ENCODE measurements at regions not wholly inside any gene's neighbourhood (a gene's known extent, or its start where the extent isn't known, plus 50 kb on each side); places are given as distances from the start of the nearest gene placed in this dataset.

DNA sequence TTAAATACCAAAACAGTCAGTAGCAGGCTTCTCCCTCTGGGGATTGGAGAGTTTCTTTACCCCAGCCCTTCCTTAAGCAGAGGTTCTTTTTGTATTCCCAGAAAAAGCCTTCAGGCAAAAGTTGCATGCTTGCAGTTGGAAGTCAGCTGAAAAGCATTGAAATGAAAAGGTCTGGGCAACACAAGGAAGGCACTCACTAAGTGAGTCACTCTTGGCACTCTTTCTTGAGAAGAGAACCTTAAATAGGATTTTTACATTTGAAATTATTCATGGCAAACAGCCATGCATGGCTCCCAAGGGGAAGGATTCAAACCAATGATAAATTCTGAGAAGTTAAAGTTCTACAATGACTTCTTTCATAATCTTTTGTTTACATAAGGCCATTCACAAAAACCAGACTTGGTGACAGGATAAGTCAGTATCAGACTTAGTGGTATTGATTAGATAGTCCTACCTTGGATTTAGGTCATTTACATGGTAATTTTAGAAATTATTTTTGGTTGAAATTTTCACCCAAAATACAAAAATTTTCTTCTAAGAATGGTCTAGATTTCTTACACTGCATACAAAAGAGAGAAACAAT, 2068.9 kb downstream of the PCDH7 start:
- H3F3A ChIP-seq (ENCODE audit: insufficient read depth, low read length) = no peaks in the 10 kb centered on the region
- TF ChIP-seq, protein P1, sequence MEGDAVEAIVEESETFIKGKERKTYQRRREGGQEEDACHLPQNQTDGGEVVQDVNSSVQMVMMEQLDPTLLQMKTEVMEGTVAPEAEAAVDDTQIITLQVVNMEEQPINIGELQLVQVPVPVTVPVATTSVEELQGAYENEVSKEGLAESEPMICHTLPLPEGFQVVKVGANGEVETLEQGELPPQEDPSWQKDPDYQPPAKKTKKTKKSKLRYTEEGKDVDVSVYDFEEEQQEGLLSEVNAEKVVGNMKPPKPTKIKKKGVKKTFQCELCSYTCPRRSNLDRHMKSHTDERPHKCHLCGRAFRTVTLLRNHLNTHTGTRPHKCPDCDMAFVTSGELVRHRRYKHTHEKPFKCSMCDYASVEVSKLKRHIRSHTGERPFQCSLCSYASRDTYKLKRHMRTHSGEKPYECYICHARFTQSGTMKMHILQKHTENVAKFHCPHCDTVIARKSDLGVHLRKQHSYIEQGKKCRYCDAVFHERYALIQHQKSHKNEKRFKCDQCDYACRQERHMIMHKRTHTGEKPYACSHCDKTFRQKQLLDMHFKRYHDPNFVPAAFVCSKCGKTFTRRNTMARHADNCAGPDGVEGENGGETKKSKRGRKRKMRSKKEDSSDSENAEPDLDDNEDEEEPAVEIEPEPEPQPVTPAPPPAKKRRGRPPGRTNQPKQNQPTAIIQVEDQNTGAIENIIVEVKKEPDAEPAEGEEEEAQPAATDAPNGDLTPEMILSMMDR (IDR thresholded peaks at IDR 0.05; ENCODE audit: low read length) = no peak
- no peak for TF ChIP-seq EZH2 (IDR thresholded peaks at IDR 0.05; ENCODE audit: borderline replicate concordance, low read length)
- H3K36me3 ChIP-seq (ENCODE audit: insufficient read depth, low read length) = no peaks in the 10 kb centered on the region
- no peak overlapping the region for H3K4me3 ChIP-seq (ENCODE audit: low read depth, low read length, poor library complexity, severe bottlenecking)
- no peaks in the 10 kb centered on the region for H3K27me3 ChIP-seq (ENCODE audit: insufficient read depth, low read length)
- H3K79me2 ChIP-seq (ENCODE audit: insufficient read depth, low read length) = no peaks in the 10 kb centered on the region
- no peak overlapping the region for H2AFZ ChIP-seq (ENCODE audit: low read length)
- H3K9me2 ChIP-seq (ENCODE audit: low read depth, low read length) = no peaks in the 10 kb centered on the region
- no peak overlapping the region for H3K4me2 ChIP-seq (ENCODE audit: low read length)
- no peak overlapping the region for H3K9ac ChIP-seq (ENCODE audit: low read length)
- H4K20me1 ChIP-seq (ENCODE audit: insufficient read depth, low read length) = no peaks in the 10 kb centered on the region
- H3K9me3 ChIP-seq (ENCODE audit: low read length) = no peaks in the 10 kb centered on the region
- H3K27ac ChIP-seq (ENCODE audit: low read depth, low read length, poor library complexity, severe bottlenecking) = no peak overlapping the region
- no peaks in the 10 kb centered on the region for H3K4me1 ChIP-seq (ENCODE audit: insufficient read depth, low read length, severe bottlenecking)

DNA sequence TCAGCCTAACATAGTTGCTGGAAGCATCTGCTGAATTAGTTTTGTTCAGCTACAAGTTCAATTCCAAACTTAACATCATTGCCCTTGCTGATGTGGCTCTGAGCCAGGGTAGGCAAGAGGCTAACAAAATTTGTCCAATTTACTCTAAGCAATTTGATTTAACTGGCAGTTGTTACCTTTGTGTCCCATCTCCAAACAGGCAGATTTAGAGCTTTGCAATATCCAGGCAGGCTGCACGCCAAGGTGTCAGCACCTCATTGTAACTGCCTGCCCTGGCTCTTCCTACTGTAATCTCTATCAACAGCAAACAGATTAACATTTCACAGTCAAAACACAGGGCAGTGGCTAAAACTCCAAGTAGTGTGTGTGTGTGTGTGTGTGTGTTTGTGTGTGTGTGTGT, 2070.6 kb downstream of the PCDH7 start:
- no peak overlapping the region for H2AFZ ChIP-seq (ENCODE audit: low read length)
- no peak overlapping the region for H3K4me2 ChIP-seq (ENCODE audit: low read length)

DNA sequence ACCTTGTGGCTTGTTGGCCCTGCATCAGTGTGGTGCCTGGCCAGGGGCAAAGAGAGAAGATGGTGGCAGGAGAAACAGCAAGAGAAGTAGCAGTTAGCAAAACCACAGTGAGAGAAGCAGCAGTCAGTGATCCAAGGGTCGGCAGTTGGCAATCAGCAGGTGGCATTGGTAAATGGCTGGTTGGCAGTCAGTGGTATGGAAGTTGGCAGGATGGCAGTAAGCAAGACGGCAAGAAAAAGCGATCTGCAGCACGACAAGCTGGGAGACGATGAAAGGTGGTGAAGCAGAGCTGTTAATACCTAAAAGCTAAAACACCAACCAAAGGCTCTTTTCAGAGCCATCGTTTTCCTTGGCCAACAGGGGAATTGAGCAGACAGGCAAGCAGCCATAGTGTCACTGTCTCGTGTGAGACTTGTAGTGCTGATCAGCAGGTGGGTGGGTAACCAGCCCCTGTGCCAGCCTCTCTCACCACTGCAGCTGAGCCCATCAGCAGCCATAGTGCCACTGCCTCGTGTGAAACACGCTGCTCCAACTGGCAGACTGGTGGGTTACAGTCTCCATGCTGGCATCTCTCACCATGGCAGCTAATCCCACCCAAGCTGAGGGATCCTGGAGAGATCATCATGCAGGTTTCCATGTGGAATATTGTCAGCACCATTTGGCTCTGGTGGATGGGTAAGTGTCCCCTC, 2078.4 kb downstream of the PCDH7 start:
- H3K9me3 ChIP-seq (ENCODE audit: low read length) = no peaks in the 10 kb centered on the region

More for the DNA sequence above, 2070.6 kb downstream of the PCDH7 start:
- Histone ChIP-seq H3K27me3 (ENCODE audit: insufficient read depth, low read length) (no peaks in the 10 kb centered on the region), H3K27ac (ENCODE audit: low read depth, low read length, poor library complexity, severe bottlenecking) (no peak overlapping the region), H3K4me1 (ENCODE audit: insufficient read depth, low read length, severe bottlenecking) (no peaks in the 10 kb centered on the region), H3K9ac (ENCODE audit: low read length) (no peak overlapping the region), H3K79me2 (ENCODE audit: insufficient read depth, low read length) (no peaks in the 10 kb centered on the region), H3K4me3 (ENCODE audit: low read depth, low read length, poor library complexity, severe bottlenecking) (no peak overlapping the region), H3K9me2 (ENCODE audit: low read depth, low read length) (no peaks in the 10 kb centered on the region), H4K20me1 (ENCODE audit: insufficient read depth, low read length) (no peaks in the 10 kb centered on the region), H3K36me3 (ENCODE audit: insufficient read depth, low read length) (no peaks in the 10 kb centered on the region), H3F3A (ENCODE audit: insufficient read depth, low read length) (no peaks in the 10 kb centered on the region), H3K9me3 (ENCODE audit: low read length) (no peaks in the 10 kb centered on the region)
- TF ChIP-seq, protein P1 (IDR thresholded peaks at IDR 0.05; ENCODE audit: low read length) = no peak
- TF ChIP-seq EZH2 (IDR thresholded peaks at IDR 0.05; ENCODE audit: borderline replicate concordance, low read length) = no peak

More for the DNA sequence above, 2078.4 kb downstream of the PCDH7 start:
- no peak for TF ChIP-seq EZH2 (IDR thresholded peaks at IDR 0.05; ENCODE audit: borderline replicate concordance, low read length)
- TF ChIP-seq, protein P1 (IDR thresholded peaks at IDR 0.05; ENCODE audit: low read length) = no peak
- Histone ChIP-seq H3F3A (ENCODE audit: insufficient read depth, low read length) (no peaks in the 10 kb centered on the region), H3K9me2 (ENCODE audit: low read depth, low read length) (no peaks in the 10 kb centered on the region), H2AFZ (ENCODE audit: low read length) (no peak overlapping the region), H3K4me1 (ENCODE audit: insufficient read depth, low read length, severe bottlenecking) (no peaks in the 10 kb centered on the region), H3K4me3 (ENCODE audit: low read depth, low read length, poor library complexity, severe bottlenecking) (no peak overlapping the region), H3K9ac (ENCODE audit: low read length) (no peak overlapping the region), H3K36me3 (ENCODE audit: insufficient read depth, low read length) (no peaks in the 10 kb centered on the region), H3K79me2 (ENCODE audit: insufficient read depth, low read length) (no peaks in the 10 kb centered on the region), H3K27ac (ENCODE audit: low read depth, low read length, poor library complexity, severe bottlenecking) (no peak overlapping the region), H4K20me1 (ENCODE audit: insufficient read depth, low read length) (no peaks in the 10 kb centered on the region), H3K27me3 (ENCODE audit: insufficient read depth, low read length) (no peaks in the 10 kb centered on the region), H3K4me2 (ENCODE audit: low read length) (no peak overlapping the region)

All from OCI-LY1 (cell line).